SIG-M5 treated with dmso at 0.1 percent for 504 hours (cell line): ENCODE measurements at regions not wholly inside any gene's neighbourhood (a gene's known extent, or its start where the extent isn't known, plus 50 kb on each side); places are given as distances from the start of the nearest gene placed in this dataset.

Experiments
- DNase-seq: peaks from one replicate; lab custom pipeline; 2025; ENCODE audit not compliant: unreplicated experiment; lab: John Stamatoyannopoulos, UW

DNA sequence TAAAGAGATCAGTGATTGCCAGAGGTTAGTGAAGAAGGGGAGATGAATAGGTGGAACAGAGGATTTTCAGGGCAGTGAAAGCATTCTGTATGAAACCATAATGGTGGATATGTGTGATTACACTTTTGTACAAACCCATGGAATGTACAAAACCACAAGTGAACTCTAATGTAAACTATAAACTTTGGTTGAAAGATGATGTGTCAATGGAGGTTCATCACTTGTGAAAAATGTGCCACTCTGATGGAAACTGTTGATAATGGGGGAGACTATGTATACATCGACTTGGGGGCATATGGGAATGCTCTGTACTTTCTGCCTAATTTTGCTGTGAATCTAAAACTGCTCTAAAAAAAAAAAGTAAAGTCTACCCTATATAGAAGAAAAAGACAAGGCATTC lies 68.7 kb upstream of the ARHGEF3 start:
- no peak for DNase-seq

DNA sequence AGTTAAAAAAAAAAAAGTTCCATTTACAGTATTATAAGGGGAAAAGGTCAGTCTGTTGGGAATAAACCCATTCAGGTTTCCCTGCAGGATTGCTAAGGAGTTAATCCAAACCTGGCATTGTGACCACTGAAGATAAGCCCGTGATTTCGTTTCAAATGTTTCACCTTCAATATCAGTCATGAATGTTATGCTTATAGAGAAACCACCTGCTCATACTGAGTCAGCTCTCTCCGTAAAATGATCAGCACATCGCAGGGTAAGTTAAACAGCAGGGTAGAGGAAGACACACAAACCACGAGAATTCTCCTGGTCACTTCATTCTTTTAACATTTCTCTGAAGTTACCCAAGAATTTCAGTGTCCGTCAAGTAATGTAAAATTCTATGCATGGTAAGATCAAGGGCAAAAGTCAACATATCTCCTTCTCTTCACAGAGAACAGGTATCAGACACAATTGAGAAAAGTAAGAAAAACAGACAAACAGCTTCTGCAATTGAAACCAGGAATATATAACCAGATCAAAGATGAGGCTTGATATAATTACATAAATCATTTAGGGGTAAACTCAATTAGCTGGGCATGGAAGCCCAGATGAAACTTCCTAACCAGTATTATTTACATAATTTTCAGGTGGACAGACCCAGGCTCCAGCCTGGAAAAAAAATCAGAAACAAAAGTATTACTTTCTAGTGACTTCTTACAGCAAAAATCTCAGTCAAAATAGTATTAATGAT lies 67.6 kb upstream of the ARHGEF3 start:
- no peak for DNase-seq

DNA sequence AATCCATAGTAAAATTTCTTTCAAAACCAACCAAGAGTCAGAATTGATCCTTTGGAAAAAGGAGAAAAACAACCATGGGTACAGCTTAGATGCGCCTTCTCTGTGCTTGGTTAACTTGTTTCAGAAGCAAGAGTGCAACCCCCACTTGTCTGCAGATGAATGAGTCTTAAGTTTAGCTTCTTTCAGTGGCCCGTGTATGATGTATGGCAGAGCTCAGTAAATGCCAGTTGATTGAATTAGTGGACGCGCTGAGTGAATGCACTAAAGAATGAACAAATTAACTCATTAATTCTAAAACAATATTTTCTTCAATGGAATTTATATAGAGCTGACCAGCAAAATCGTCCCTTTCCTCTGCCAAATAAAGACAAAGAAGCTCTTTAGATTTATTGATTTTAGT lies 67.0 kb upstream of the ARHGEF3 start:
- no peak for DNase-seq

GRCh38 chr3:56867671-56868070 lies 65.9 kb upstream of the ARHGEF3 start:
- no peak for DNase-seq

GRCh38 chr3:56864918-56865524 lies 63.3 kb upstream of the ARHGEF3 start:
- no peak for DNase-seq

DNA sequence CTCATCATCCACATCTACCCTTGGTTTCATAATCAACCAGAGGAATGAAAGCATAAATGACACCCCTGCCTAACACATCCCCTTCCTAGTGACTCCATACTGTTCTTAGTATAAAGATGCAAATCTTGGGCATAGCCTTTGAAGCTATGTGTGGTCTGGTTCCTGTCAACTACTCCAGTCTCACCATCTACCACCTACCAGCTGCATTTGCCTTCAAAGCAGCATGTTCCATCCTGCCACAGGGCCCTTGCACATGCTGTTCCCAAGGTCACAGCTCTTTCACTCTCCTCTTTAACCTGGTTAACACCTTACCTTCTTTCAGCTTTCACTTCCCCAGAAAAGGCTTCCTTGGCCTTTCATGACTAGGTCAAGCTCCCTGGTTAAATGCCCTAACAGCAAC lies 62.3 kb upstream of the ARHGEF3 start:
- no peak for DNase-seq

GRCh38 chr3:56862352-56863062 lies 60.8 kb upstream of the ARHGEF3 start:
- DNase-seq, result peak; percentile 26

DNA sequence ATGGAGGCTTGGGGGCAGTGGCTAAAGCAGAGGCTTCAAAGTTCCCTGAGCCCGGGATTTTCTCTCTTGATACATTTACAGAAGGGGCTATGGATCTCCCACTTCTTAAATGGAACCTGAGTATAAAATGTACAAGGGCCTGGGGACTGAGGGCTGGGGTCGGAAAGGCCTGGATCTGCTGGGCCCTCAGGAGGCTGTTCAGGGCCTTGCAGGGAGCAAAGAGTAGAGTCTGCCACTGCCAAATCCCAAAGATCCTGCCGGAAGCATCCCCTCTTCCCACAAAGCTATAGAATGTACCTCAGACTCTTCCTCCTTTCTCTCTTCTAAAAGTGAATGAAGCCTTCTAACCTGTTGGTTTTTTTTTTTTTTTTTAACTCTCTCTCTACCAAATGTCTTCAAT lies 59.8 kb upstream of the ARHGEF3 start:
- no peak for DNase-seq

GRCh38 chr3:56860939-56861338 lies 59.2 kb upstream of the ARHGEF3 start:
- no peak for DNase-seq

DNA sequence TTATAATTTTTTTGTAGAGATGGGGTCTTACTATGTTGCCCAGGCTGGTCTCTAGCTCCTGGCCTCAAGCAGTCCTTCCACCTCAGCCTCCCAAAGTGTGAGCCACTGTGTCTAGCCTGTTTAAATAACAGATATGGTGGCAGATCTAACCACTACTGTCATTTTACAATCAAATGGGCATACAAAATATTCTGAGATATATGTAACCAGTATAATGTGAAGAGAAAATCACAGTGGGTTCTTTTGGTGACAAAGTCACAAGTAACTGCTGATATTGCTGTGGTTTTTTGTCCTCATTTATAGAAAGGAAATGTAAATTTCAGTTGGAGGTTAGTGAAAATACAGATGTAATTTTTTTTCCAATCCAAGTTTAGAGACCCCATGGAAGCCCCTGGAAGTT lies 58.6 kb upstream of the ARHGEF3 start:
- no peak for DNase-seq

- DNase-seq, result no peak
These were observed 56.6 kb upstream of the ARHGEF3 start for GRCh38 chr3:56858331-56858730.

DNA sequence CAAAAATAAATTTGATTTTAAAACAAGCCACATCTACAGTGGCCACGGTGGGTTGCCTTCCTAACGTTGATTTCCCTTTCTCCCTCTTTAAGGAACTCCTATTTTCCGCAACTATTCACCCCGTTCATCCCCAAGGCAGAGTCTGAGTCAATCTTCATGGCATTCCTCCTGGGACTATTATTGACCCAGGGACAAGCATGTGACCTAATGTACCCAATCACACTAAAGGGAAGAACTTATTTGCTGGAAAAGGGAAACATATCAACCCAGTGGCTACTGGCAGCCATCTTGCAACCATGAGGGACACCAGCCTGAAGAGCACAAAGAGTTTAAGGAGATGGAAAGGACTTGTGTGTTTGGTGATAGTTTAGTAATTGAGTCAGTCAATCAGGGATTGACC lies 55.4 kb upstream of the ARHGEF3 start:
- no peak for DNase-seq

DNA sequence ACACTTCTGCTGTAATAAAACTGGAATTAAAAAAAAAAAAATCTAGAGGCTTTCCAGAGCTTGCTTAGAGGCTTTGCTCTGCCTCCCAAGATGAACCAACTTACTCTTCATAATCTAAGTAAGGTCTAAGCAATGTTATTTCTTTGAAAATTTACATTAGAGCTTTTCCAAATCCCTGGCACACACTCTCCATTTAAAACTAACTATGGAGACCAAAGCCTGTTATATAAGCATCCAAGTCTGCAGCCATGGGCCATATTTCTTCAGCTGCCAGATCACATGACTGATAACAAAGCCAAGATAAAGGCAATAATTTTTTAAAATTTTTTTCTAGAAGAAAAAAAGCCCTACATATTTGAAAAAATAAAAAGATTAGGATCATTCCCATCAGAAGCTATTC lies 55.0 kb upstream of the ARHGEF3 start:
- DNase-seq, result no peak

GRCh38 chr3:56855856-56856512 lies 54.2 kb upstream of the ARHGEF3 start:
- peak; percentile 19 for DNase-seq

GRCh38 chr3:56854856-56855611 lies 53.3 kb upstream of the ARHGEF3 start:
- DNase-seq, result no peak

- DNase-seq, result no peak
These were observed 50.5 kb upstream of the ARHGEF3 start for GRCh38 chr3:56851966-56852884.
